ENCODE measurements at regions not wholly inside any gene's neighbourhood (a gene's known extent, or its start where the extent isn't known, plus 50 kb on each side); places are given as distances from the start of the nearest gene placed in this dataset.
"Not testable (repeated sequence)": the region's sequence is repeated elsewhere in the genome, so short reads cannot be mapped to it uniquely, and the experiment has no call there.

DNA sequence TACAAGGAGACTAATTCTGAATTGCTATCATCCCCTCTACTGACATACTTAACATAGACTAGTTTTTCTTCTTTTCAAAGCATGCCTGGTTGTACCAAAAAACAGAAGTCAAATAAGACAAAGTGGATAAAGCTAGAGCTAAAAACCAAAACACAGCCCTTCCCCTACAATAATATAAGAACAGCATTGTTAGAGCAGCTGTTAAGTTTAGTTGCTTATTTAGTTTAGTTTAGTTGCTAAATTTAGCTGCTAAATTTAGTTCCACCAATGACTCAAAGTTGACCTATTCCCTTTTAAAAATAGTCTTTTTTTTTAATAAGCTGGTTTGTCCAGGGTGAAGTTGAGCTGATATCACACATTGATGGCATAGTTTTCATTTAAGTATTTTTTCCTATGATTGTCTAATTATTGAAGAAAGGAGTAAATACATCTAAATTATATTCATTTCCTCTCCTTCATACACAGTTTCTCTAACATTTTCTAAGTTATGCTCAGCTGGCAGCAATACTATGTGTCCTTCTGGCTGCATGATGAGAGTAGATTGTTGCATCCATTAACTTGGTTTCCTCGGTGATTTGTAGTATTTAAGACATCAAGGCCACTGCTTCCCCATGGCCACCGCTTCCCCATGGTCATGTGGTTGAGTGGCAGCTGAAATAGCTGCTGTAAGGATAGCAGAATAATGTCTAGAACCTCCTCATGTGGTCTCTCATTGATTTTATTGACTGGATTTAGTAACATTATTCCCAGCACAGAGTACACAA, 718.6 kb upstream of the NECTIN3 start:
- H3K36me3 ChIP-seq (ENCODE audit: control insufficient read depth in 4 of 4, insufficient read depth in 3 of 4, low read depth in 1 of 4, low read length in 3 of 4): no peaks in the 10 kb centered on the region
- H3K9me3 ChIP-seq (ENCODE audit: control insufficient read depth in 4 of 4, low read length in 3 of 4): peaks cover 0 to 1% (median 0%) of the 10 kb centered on the region in 4 donors
- H3K9ac ChIP-seq (ENCODE audit: low read depth in 1 of 2, low read length in 2 of 2): no peak overlapping the region
- TF ChIP-seq GABPA (IDR thresholded peaks at IDR 0.05 in 1 of 2, conservative IDR thresholded peaks at IDR 0.05 in 1 of 2) (no peak), HNF4G (IDR thresholded peaks at IDR 0.05) (no peak), CTCF (IDR thresholded peaks at IDR 0.05; ENCODE audit: low read depth, low read length, missing input control) (no peak), YY1 (IDR thresholded peaks at IDR 0.05) (no peak), ZBTB33 (IDR thresholded peaks at IDR 0.05) (no peak), MAX (IDR thresholded peaks at IDR 0.05) (no peak)
- no peak overlapping the region for H3K4me3 ChIP-seq (ENCODE audit: low read depth in 1 of 3, low read length in 3 of 3)
- no peak for DNase-seq (ENCODE audit: low spot score)
- 88% methylated on average over 2 of the region's 2 CpGs for WGBS
- H3K4me1 ChIP-seq (ENCODE audit: control insufficient read depth in 4 of 4, insufficient read depth in 4 of 4, low read length in 3 of 4): peaks cover 0 to 6% (median 0%) of the 10 kb centered on the region in 4 donors
- no peaks in the 10 kb centered on the region for H3K27me3 ChIP-seq (ENCODE audit: control insufficient read depth in 4 of 4, insufficient read depth in 4 of 4, low read length in 3 of 4)
- H3K27ac ChIP-seq (ENCODE audit: low read depth in 1 of 2, low read length in 2 of 2): no peak overlapping the region

- no peak overlapping the region for H3K27ac ChIP-seq (ENCODE audit: low read depth in 1 of 2, low read length in 2 of 2)
- H3K4me1 ChIP-seq (ENCODE audit: control insufficient read depth in 4 of 4, insufficient read depth in 4 of 4, low read length in 3 of 4): no peaks in the 10 kb centered on the region
- H3K4me3 ChIP-seq (ENCODE audit: low read depth in 1 of 3, low read length in 3 of 3): no peak overlapping the region
- no peak overlapping the region for H3K9ac ChIP-seq (ENCODE audit: low read depth in 1 of 2, low read length in 2 of 2)
- no peaks in the 10 kb centered on the region for H3K36me3 ChIP-seq (ENCODE audit: control insufficient read depth in 4 of 4, insufficient read depth in 3 of 4, low read depth in 1 of 4, low read length in 3 of 4)
- H3K27me3 ChIP-seq (ENCODE audit: control insufficient read depth in 4 of 4, insufficient read depth in 4 of 4, low read length in 3 of 4): no peaks in the 10 kb centered on the region
- TF ChIP-seq HNF4A (conservative IDR thresholded peaks at IDR 0.05): no peak
- TF ChIP-seq HNF4G (IDR thresholded peaks at IDR 0.05): no peak
- no peak for TF ChIP-seq JUND (IDR thresholded peaks at IDR 0.05)
- no peak for TF ChIP-seq EGR1 (IDR thresholded peaks at IDR 0.05; ENCODE audit: low read depth in 2 of 2)
- no peak for TF ChIP-seq GABPA (IDR thresholded peaks at IDR 0.05 in 1 of 2, conservative IDR thresholded peaks at IDR 0.05 in 1 of 2)
- TF ChIP-seq NR2F2 (IDR thresholded peaks at IDR 0.05): no peak
- no peak for TF ChIP-seq CTCF (IDR thresholded peaks at IDR 0.05; ENCODE audit: low read depth, low read length, missing input control)
- TF ChIP-seq ATF3 (IDR thresholded peaks at IDR 0.05): no peak
- no peak for TF ChIP-seq TAF1 (conservative IDR thresholded peaks at IDR 0.05)
- TF ChIP-seq RXRA (IDR thresholded peaks at IDR 0.05): no peak
- TF ChIP-seq REST (IDR thresholded peaks at IDR 0.05): no peak
- no peak for TF ChIP-seq FOXA2 (IDR thresholded peaks at IDR 0.05)
- TF ChIP-seq RAD21 (IDR thresholded peaks at IDR 0.05): no peak
- DNase-seq (ENCODE audit: low spot score): no peak
- H3K9me3 ChIP-seq (ENCODE audit: control insufficient read depth in 4 of 4, low read length in 3 of 4): no peaks in the 10 kb centered on the region
Measured at GRCh38 chr3:110362751-110363150, 708.9 kb upstream of the NECTIN3 start.

GRCh38 chr3:110367289-110367688, 704.3 kb upstream of the NECTIN3 start:
- H3K9me3 ChIP-seq (ENCODE audit: control insufficient read depth in 4 of 4, low read length in 3 of 4); H3K4me3 ChIP-seq (ENCODE audit: low read depth in 1 of 3, low read length in 3 of 3); H3K4me1 ChIP-seq (ENCODE audit: control insufficient read depth in 4 of 4, insufficient read depth in 4 of 4, low read length in 3 of 4); H3K9ac ChIP-seq (ENCODE audit: low read depth in 1 of 2, low read length in 2 of 2); H3K27ac ChIP-seq (ENCODE audit: low read depth in 1 of 2, low read length in 2 of 2); H3K36me3 ChIP-seq (ENCODE audit: control insufficient read depth in 4 of 4, insufficient read depth in 3 of 4, low read depth in 1 of 4, low read length in 3 of 4); H3K27me3 ChIP-seq (ENCODE audit: control insufficient read depth in 4 of 4, insufficient read depth in 4 of 4, low read length in 3 of 4); DNase-seq (ENCODE audit: low spot score): not testable (repeated sequence)
- 92% methylated on average over 13 of the region's 13 CpGs for WGBS
